ENCODE measurements at regions not wholly inside any gene's neighbourhood (a gene's known extent, or its start where the extent isn't known, plus 50 kb on each side); places are given as distances from the start of the nearest gene placed in this dataset.

DNA sequence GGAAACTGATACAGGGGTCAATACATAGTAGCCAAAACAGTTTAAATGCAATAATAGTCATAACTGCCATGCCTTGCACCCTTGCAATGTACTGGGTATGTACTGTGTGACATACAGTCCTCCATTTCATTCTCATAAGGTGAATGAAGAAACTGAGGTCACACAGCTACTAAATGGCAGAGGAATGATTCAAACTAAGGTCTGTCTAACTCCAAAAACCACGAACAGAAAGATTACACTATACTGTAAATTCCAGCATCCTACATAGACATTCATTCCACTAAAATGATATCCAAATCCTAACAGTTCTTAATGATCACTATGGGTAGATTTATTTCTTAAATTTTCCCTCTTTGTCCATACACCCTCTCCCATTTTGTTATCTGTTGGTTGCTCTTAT lies 238.1 kb upstream of the SERP2 start:
- no peak overlapping the region for H3K4me3 ChIP-seq
- H3K27me3 ChIP-seq, result no peaks in the 10 kb centered on the region
- H3K4me1 ChIP-seq, result peaks cover 0 to 22% (median 8%) of the 10 kb centered on the region in 9 donors
- intact Hi-C loops (cut with DNase I), result loop anchor here in 2 of 10 donors (5.0 to 10.0 kb wide), 2 partner anchors 81 to 83 kb away; no protein-coding TSS in a partner anchor
- TF ChIP-seq CTCF (IDR thresholded peaks at IDR 0.05), result no peak
- no peak overlapping the region for H3K27ac ChIP-seq
- no peak for ATAC-seq
- 82 to 90% methylated on average over 1 of the region's 1 CpG for WGBS, 2 donors
- no peak for DNase-seq
- no peaks in the 10 kb centered on the region for H3K9me3 ChIP-seq
- no peaks in the 10 kb centered on the region for H3K36me3 ChIP-seq

DNA sequence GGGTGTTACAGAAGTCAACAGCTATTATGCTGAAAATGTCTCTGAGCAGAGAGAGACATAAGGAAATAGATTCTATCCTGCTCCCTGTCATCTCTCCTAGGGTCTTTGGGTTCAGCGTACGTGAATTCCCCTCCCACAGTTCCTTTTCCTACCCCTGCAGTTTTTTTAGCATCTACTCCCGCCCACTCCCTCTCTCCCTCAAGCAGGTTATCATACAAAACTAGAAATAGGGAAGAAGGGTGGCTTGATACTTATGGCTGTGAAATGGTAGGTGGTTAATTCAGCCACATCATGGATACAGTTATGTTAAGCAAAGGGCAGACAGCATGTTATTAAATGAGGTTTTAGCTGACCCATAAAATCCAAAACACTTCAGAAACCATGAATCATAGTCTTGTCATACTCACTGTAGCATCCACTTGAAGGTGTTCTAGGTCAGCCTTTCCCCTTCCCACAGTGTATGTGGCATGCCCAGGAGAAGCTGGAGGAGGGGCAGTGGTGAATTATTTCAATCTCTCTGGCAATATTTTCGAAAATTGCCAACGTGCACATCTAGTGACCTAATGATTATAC lies 236.8 kb upstream of the SERP2 start:
- ATAC-seq, result no peak
- intact Hi-C loops (cut with DNase I), result loop anchor here in 2 of 10 donors (5.0 to 10.0 kb wide), 2 partner anchors 82 to 84 kb away; no protein-coding TSS in a partner anchor
- H3K4me3 ChIP-seq, result no peak overlapping the region
- peaks cover 5 to 32% (median 17%) of the 10 kb centered on the region in 9 donors for H3K4me1 ChIP-seq
- no peaks in the 10 kb centered on the region for H3K27me3 ChIP-seq
- H3K9me3 ChIP-seq, result no peaks in the 10 kb centered on the region
- no peak overlapping the region for H3K27ac ChIP-seq
- 68 to 70% methylated on average over 5 of the region's 5 CpGs for WGBS, 2 donors
- DNase-seq, result no peak
- H3K36me3 ChIP-seq, result no peaks in the 10 kb centered on the region
- TF ChIP-seq CTCF (IDR thresholded peaks at IDR 0.05), result no peak

GRCh38 chr13:44137466-44137865 lies 236.2 kb upstream of the SERP2 start:
- no peak for TF ChIP-seq CTCF (IDR thresholded peaks at IDR 0.05)

DNA sequence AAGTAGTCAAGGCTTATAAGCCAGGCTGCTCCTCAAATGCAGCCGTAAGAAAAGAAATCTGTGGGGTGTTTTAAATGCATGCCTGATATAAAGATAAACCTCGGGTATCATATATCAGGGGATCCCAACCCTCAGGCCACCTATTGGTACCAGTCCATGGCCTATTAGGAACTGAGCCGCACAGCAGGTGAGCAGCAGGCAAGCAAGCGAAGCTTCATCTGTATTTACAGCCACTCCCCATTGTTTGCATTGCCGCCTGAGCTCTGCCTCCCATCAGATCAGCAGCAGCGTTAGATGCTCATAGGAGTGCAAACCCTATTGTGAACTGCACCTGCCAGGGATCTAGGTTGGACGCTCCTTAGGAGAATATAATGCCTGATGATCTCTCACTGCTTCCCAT lies 233.5 kb upstream of the SERP2 start:
- H3K36me3 ChIP-seq, result no peaks in the 10 kb centered on the region
- ATAC-seq (no peak), DNase-seq (no peak)
- WGBS, 2 donors, result 87% methylated on average over 7 of the region's 7 CpGs
- intact Hi-C loops (cut with DNase I), result loop anchor here in 6 of 10 donors (5.0 to 10.0 kb wide), 7 partner anchors 82 to 297 kb away; no protein-coding TSS in a partner anchor
- no peak overlapping the region for H3K4me3 ChIP-seq
- H3K27me3 ChIP-seq, result no peaks in the 10 kb centered on the region
- peaks cover 5 to 22% (median 10%) of the 10 kb centered on the region in 9 donors for H3K4me1 ChIP-seq
- H3K27ac ChIP-seq, result no peak overlapping the region
- H3K9me3 ChIP-seq, result no peaks in the 10 kb centered on the region
- TF ChIP-seq CTCF (IDR thresholded peaks at IDR 0.05), result no peak

More at GRCh38 chr13:44137466-44137865, 236.2 kb upstream of the SERP2 start:
- Histone ChIP-seq H3K27me3 (no peaks in the 10 kb centered on the region), H3K9me3 (no peaks in the 10 kb centered on the region), H3K36me3 (no peaks in the 10 kb centered on the region), H3K4me1 (peaks cover 5 to 28% (median 12%) of the 10 kb centered on the region in 9 donors), H3K27ac (no peak overlapping the region), H3K4me3 (no peak overlapping the region)
- DNase-seq (no peak), ATAC-seq (no peak)
- intact Hi-C loops (cut with DNase I), result loop anchor here in 2 of 10 donors (5.0 to 10.0 kb wide), 2 partner anchors 83 to 85 kb away; no protein-coding TSS in a partner anchor
- WGBS, 2 donors, result 97 to 98% methylated on average over 1 of the region's 1 CpG
